B cell (primary cell): ENCODE measurements at regions not wholly inside any gene's neighbourhood (a gene's known extent, or its start where the extent isn't known, plus 50 kb on each side); places are given as distances from the start of the nearest gene placed in this dataset.
"Not testable (repeated sequence)": the region's sequence is repeated elsewhere in the genome, so short reads cannot be mapped to it uniquely, and the experiment has no call there.

Experiments used
- ATAC-seq: fragments of 200-7000 bp; cut with Tn5 transposase; one replicate; pipeline ENCODE4 v1.10.0; 2021; ENCODE audit warnings: low read depth, mild to moderate bottlenecking, moderate number of reproducible peaks, moderate library complexity
- CTCF ChIA-PET: fragments of 350-600 bp; sonication (Branson Sonifier 250); formaldehyde crosslinking; loops from one replicate; lab custom pipeline; 2021; ENCODE audit warnings: antibody characterized with exemption, inconsistent platforms; lab: Charles Lee
- POLR2A ChIA-PET: fragments of 350-600 bp; sonication (Branson Sonifier 250); formaldehyde crosslinking; loops from one replicate; lab custom pipeline; 2021; ENCODE audit warnings: antibody characterized with exemption; lab: Charles Lee
- DNase-seq: peaks from one replicate; pipeline ENCODE4 v3.0.0; 2013
- H2AFZ ChIP-seq: 2 replicates; pipeline ENCODE4 v1.6.1; 2012; ENCODE audit warnings: mild to moderate bottlenecking, low read depth, low read length; ENCODE audit not compliant: insufficient read depth, poor library complexity, severe bottlenecking
- H3K27ac ChIP-seq, 2 donors: 1 replicate in 1 of 2; 2 replicates in 1 of 2; pipeline ENCODE4 v1.5.1; 2012 to 2013; ENCODE audit warnings: low read length in 2 of 2, mild to moderate bottlenecking in 2 of 2, moderate library complexity in 1 of 2
- H3K27me3 ChIP-seq, 4 experiments: fragments of 200-600 bp in 1 of 4; sonication (generic) in 1 of 4; replicated peaks in 1 of 4; 1 replicate in 2 of 4; 2 replicates in 2 of 4; pipeline versions ENCODE4 v1.6.1 to v1.7.0; 2013 to 2016; ENCODE audit warnings: low read length in 3 of 4, mild to moderate bottlenecking in 2 of 4, mixed read lengths in 1 of 4, moderate library complexity in 1 of 4; ENCODE audit not compliant: insufficient read depth in 4 of 4, control insufficient read depth in 3 of 4; ENCODE audit errors: control extremely low read depth in 1 of 4
- H3K36me3 ChIP-seq, 2 experiments: replicated peaks in 1 of 2; 1 replicate in 1 of 2; 2 replicates in 1 of 2; pipeline versions ENCODE4 v1.6.1 to v1.7.1; 2013; ENCODE audit warnings: low read length in 1 of 2; ENCODE audit not compliant: insufficient read depth in 2 of 2, control insufficient read depth in 1 of 2; ENCODE audit errors: control extremely low read depth in 1 of 2, extremely low read depth in 1 of 2
- H3K4me1 ChIP-seq, 2 donors: fragments of 200-600 bp in 1 of 2; sonication (generic) in 1 of 2; 1 replicate in 1 of 2; 2 replicates in 1 of 2; pipeline versions ENCODE4 v1.5.1 to v1.6.1; 2013 to 2017; ENCODE audit warnings: low read length in 2 of 2; ENCODE audit not compliant: control insufficient read depth in 2 of 2, insufficient read depth in 2 of 2
- H3K4me2 ChIP-seq: replicated peaks from 2 replicates; pipeline ENCODE3; 2012; ENCODE audit warnings: mild to moderate bottlenecking, low read depth, low read length; ENCODE audit not compliant: poor library complexity, severe bottlenecking
- H3K4me3 ChIP-seq, 5 experiments: fragments of 200-600 bp in 1 of 5; sonication (generic) in 1 of 5; 1 replicate in 3 of 5; 2 replicates in 2 of 5; pipeline versions ENCODE4 v1.5.1 to v1.7.0; 2011 to 2016; ENCODE audit warnings: low read length in 4 of 5, mild to moderate bottlenecking in 4 of 5, low read depth in 2 of 5, control low read depth in 1 of 5, moderate library complexity in 1 of 5; ENCODE audit not compliant: insufficient read depth in 1 of 5; ENCODE audit errors: control extremely low read depth in 1 of 5, extremely low read depth in 1 of 5
- H3K79me2 ChIP-seq: fragments of 200-600 bp; sonication (generic); one replicate; pipeline ENCODE4 v1.6.0; 2016; ENCODE audit warnings: low read length; ENCODE audit not compliant: control insufficient read depth, insufficient read depth
- H3K9ac ChIP-seq: fragments of 200-600 bp; sonication (generic); 2 replicates; pipeline ENCODE4 v1.6.1; 2017; ENCODE audit warnings: mild to moderate bottlenecking, low read length, moderate library complexity
- H3K9me3 ChIP-seq, 3 donors: one replicate each; pipeline versions ENCODE4 v1.6.1 to v1.7.1; 2013; ENCODE audit warnings: low read length in 2 of 3; ENCODE audit not compliant: control insufficient read depth in 2 of 3, insufficient read depth in 1 of 3; ENCODE audit errors: control extremely low read depth in 1 of 3
- H4K20me1 ChIP-seq: 2 replicates; pipeline ENCODE4 v1.6.0; 2012; ENCODE audit warnings: mild to moderate bottlenecking, low read length; ENCODE audit not compliant: insufficient read depth, control insufficient read depth, poor library complexity, severe bottlenecking
- H3K27ac Mint-ChIP-seq: one replicate; pipeline ENCODE4 v1.8.0; 2021; ENCODE audit warnings: mixed read lengths
- H3K27me3 Mint-ChIP-seq: one replicate; pipeline ENCODE4 v1.8.0; 2021; ENCODE audit warnings: mixed read lengths
- H3K4me1 Mint-ChIP-seq: one replicate; pipeline ENCODE4 v1.8.0; 2021; ENCODE audit warnings: mixed read lengths
- H3K4me3 Mint-ChIP-seq: one replicate; pipeline ENCODE4 v1.8.0; 2021; ENCODE audit warnings: mixed read lengths
- H3K9me3 Mint-ChIP-seq: one replicate; pipeline ENCODE4 v1.8.0; 2022; ENCODE audit warnings: mixed read lengths; ENCODE audit not compliant: insufficient read depth
- CTCF ChIP-seq: fragments of 200-600 bp; IDR thresholded peaks from one replicate; pipeline ENCODE4 v1.8.0; 2022; ENCODE audit warnings: antibody characterized with exemption, mild to moderate bottlenecking
- EZH2 ChIP-seq: IDR thresholded peaks from 2 replicates; pipeline ENCODE4 v1.6.1; 2012; ENCODE audit warnings: borderline replicate concordance, low read depth, mild to moderate bottlenecking, moderate library complexity, low read length; ENCODE audit not compliant: insufficient read depth, poor library complexity, severe bottlenecking
- WGBS: methylation state at CpG from one replicate; pipeline ENCODE4 v1.1.5; 2013; ENCODE audit warnings: missing lambda C conversion rate; ENCODE audit not compliant: insufficient coverage; 5-methylcytosine and 5-hydroxymethylcytosine counted together
- intact Hi-C: fragments of 100-400 bp; cut with micrococcal nuclease; formaldehyde crosslinking; loops from one replicate; pipeline ENCODE4 v1.10.0; 2022

- peaks cover 19% of the 10 kb centered on the region for H3K27me3 Mint-ChIP-seq
- H3K4me1 ChIP-seq: no peaks in the 10 kb centered on the region
- H3K4me3 Mint-ChIP-seq: no peak overlapping the region
- TF ChIP-seq CTCF (no peak), EZH2 (no peak)
- ChIA-PET CTCF (no interaction called here), POLR2A (no interaction called here)
- no peaks in the 10 kb centered on the region for H4K20me1 ChIP-seq
- H3K9me3 Mint-ChIP-seq: no peaks in the 10 kb centered on the region
- H3K27ac Mint-ChIP-seq: no peak overlapping the region
- no peak overlapping the region for H3K27ac ChIP-seq
- H3K36me3 ChIP-seq: no peaks in the 10 kb centered on the region
- H3K27me3 ChIP-seq: peaks cover 0 to 2% (median 0%) of the 10 kb centered on the region in 4 experiments
- intact Hi-C loops: no loop called here
- H3K4me1 Mint-ChIP-seq: no peaks in the 10 kb centered on the region
- H3K9me3 ChIP-seq: no peaks in the 10 kb centered on the region
- 100% methylated on average over 1 of the region's 4 CpGs for WGBS
- no peaks in the 10 kb centered on the region for H3K79me2 ChIP-seq
- H3K4me2 ChIP-seq: no peak overlapping the region
- DNase-seq (no peak), ATAC-seq (no peak)
- H3K9ac ChIP-seq: no peak overlapping the region
- no peak overlapping the region for H2AFZ ChIP-seq
- H3K4me3 ChIP-seq: no peak overlapping the region
These were observed 132.2 kb upstream of the CAV2 start for GRCh38 chr7:116367171-116367813.

DNA sequence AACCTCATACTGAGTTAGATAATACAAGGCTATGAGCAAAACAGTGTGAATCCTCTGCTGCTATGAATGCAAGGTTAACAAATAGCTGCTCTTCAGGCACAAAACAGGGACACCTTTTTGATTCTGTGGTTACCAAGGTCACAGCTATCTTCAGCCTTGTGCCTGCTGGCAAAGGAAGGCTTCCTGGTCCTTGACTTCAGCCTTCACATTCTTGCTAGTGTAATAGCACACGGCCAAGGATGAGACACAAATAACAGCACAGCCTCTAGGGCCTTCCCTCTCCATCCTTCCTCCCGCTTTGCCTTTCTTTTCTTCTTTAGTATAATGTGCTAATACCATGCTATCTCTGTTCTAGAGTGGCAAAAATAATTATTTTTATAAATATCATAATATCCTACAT is 130.6 kb upstream of the CAV2 start:
- Histone ChIP-seq H3K4me1 (no peaks in the 10 kb centered on the region), H4K20me1 (no peaks in the 10 kb centered on the region), H3K4me2 (no peak overlapping the region), H3K27ac (no peak overlapping the region), H3K79me2 (no peaks in the 10 kb centered on the region), H3K9ac (no peak overlapping the region), H3K27me3 (peaks cover 0 to 2% (median 0%) of the 10 kb centered on the region in 4 experiments), H3K36me3 (no peaks in the 10 kb centered on the region), H3K4me3 (no peak overlapping the region), H3K9me3 (no peaks in the 10 kb centered on the region), H2AFZ (no peak overlapping the region)
- ChIA-PET POLR2A (no interaction called here), CTCF (no interaction called here)
- Mint-ChIP-seq H3K4me3 (no peak overlapping the region), H3K4me1 (no peaks in the 10 kb centered on the region), H3K27me3 (peaks cover 21% of the 10 kb centered on the region), H3K9me3 (no peaks in the 10 kb centered on the region), H3K27ac (no peak overlapping the region)
- DNase-seq (no peak), ATAC-seq (no peak)
- intact Hi-C loops: no loop called here
- no peak for TF ChIP-seq CTCF
- no peak for TF ChIP-seq EZH2
- WGBS: no CpG with 5 or more reads among the region's 2 CpGs

GRCh38 chr7:116371536-116371935 is 128.0 kb upstream of the CAV2 start:
- H3K27me3 ChIP-seq, intact Hi-C loops, ATAC-seq, H3K27ac Mint-ChIP-seq, H2AFZ ChIP-seq, H3K4me2 ChIP-seq, H3K4me3 Mint-ChIP-seq, CTCF ChIA-PET, H3K4me1 ChIP-seq, H3K4me1 Mint-ChIP-seq, H3K36me3 ChIP-seq, H3K9me3 ChIP-seq, H3K9me3 Mint-ChIP-seq, H3K9ac ChIP-seq, H3K79me2 ChIP-seq, H4K20me1 ChIP-seq, DNase-seq, POLR2A ChIA-PET, H3K4me3 ChIP-seq, H3K27ac ChIP-seq: not testable (repeated sequence)
- H3K27me3 Mint-ChIP-seq: peaks cover 22% of the 10 kb centered on the region
- 94% methylated on average over 6 of the region's 7 CpGs for WGBS
